K562 (cell line): ENCODE measurements at regions not wholly inside any gene's neighbourhood (a gene's known extent, or its start where the extent isn't known, plus 50 kb on each side); places are given as distances from the start of the nearest gene placed in this dataset.

Experiments used
- ATAC-seq: fragments of 200-7000 bp; cut with Tn5 transposase; 3 replicates; pipeline ENCODE4 v1.9.1; 2020; ENCODE audit warnings: moderate library complexity
- BruUV-seq: library from RNA; stranded (reverse); fragments of 400-500 nt; replicated peaks from 2 replicates; lab custom pipeline; 2021; lab: Mats Ljungman, UMichigan
- CTCF ChIA-PET: fragments of 300-600 bp; formaldehyde crosslinking; extraction: SDS; loops from one replicate; lab custom pipeline; 2021; ENCODE audit warnings: low intra/inter-chr PET ratio; lab: Yijun Ruan, JAX
- POLR2A ChIA-PET: fragments of 300-600, 350-650 bp; sonication (Branson Sonifier 250); formaldehyde crosslinking; extraction: SDS; loops from one replicate; lab custom pipeline; 2021; ENCODE audit warnings: antibody characterized with exemption, inconsistent platforms; lab: Yijun Ruan, JAX
- DNase-seq, 4 experiments: peaks; one replicate each; pipeline versions ENCODE4 v3.0.0 to v3.0.0-alpha.2; 2011 to 2018; ENCODE audit warnings: low spot score in 3 of 4, mixed read lengths in 3 of 4; ENCODE audit errors: extremely low read depth in 1 of 4
- FAIRE-seq: peaks from 2 replicates; lab custom pipeline; 2011; peaks lifted over from hg19 to GRCh38; lab: Jason Lieb, UNC
- H2AFZ ChIP-seq: 2 replicates; pipeline ENCODE4 v1.6.0; 2011; ENCODE audit warnings: low read depth, low read length, control low read depth, inconsistent platforms
- H3K27ac ChIP-seq: fragments of 200-600 bp; 3 replicates; pipeline ENCODE4 v1.8.0; 2011; ENCODE audit warnings: low read depth, mild to moderate bottlenecking, control low read depth, inconsistent platforms, low read length, moderate library complexity, mixed read lengths; ENCODE audit errors: extremely low read depth
- H3K27me3 ChIP-seq, 2 experiments: fragments of 300-600 bp in 1 of 2; 2 replicates in 1 of 2; 3 replicates in 1 of 2; pipeline versions ENCODE4 v1.6.0 to v1.8.0; 2011; ENCODE audit warnings: inconsistent platforms in 2 of 2, low read length in 2 of 2, mild to moderate bottlenecking in 1 of 2, mixed read lengths in 1 of 2, moderate library complexity in 1 of 2; ENCODE audit not compliant: control insufficient read depth in 2 of 2, insufficient read depth in 2 of 2
- H3K36me3 ChIP-seq: fragments of 300-600 bp; 3 replicates; pipeline ENCODE4 v1.8.0; 2011; ENCODE audit warnings: mild to moderate bottlenecking, low read length, inconsistent platforms; ENCODE audit not compliant: control insufficient read depth, insufficient read depth
- H3K4me1 ChIP-seq, 2 experiments: fragments of 200-600 bp in 1 of 2; replicated peaks in 1 of 2; 2 replicates in 1 of 2; 3 replicates in 1 of 2; pipeline versions ENCODE4 v1.5.1 to v1.8.0; 2011; ENCODE audit warnings: inconsistent platforms in 2 of 2, low read length in 2 of 2, mild to moderate bottlenecking in 1 of 2, mixed read lengths in 1 of 2, moderate library complexity in 1 of 2; ENCODE audit not compliant: control insufficient read depth in 2 of 2, insufficient read depth in 2 of 2
- H3K4me2 ChIP-seq: 2 replicates; pipeline ENCODE4 v1.6.1; 2011; ENCODE audit warnings: low read length, control low read depth, inconsistent platforms, mixed read lengths; ENCODE audit not compliant: insufficient read depth
- H3K4me3 ChIP-seq: fragments of 200-600 bp; sonication (generic), shearing (Covaris generic); 2 replicates; pipeline ENCODE4 v1.5.1; 2016; ENCODE audit warnings: control low read depth, inconsistent platforms
- H3K79me2 ChIP-seq: fragments of 200-600 bp; 3 replicates; pipeline ENCODE4 v1.8.0; 2011; ENCODE audit warnings: low read length, inconsistent platforms; ENCODE audit not compliant: control insufficient read depth, insufficient read depth
- H3K9ac ChIP-seq, 2 experiments: 2 replicates each; pipeline versions ENCODE4 v1.6.0 to v1.6.1; 2011; ENCODE audit warnings: low read depth in 2 of 2, low read length in 2 of 2, control low read depth in 1 of 2, inconsistent platforms in 1 of 2, mild to moderate bottlenecking in 1 of 2, mixed read lengths in 1 of 2; ENCODE audit not compliant: insufficient read depth in 1 of 2
- H3K9me1 ChIP-seq: one replicate; pipeline ENCODE4 v1.6.0; 2011; ENCODE audit warnings: inconsistent platforms, mild to moderate bottlenecking, low read length, moderate library complexity; ENCODE audit not compliant: control insufficient read depth, insufficient read depth
- H3K9me3 ChIP-seq: replicated peaks from 2 replicates; pipeline ENCODE4 v1.5.1; 2011; ENCODE audit warnings: low read depth, low read length, inconsistent platforms; ENCODE audit not compliant: control insufficient read depth, insufficient read depth
- H4K20me1 ChIP-seq: replicated peaks from 2 replicates; pipeline ENCODE4 v1.6.1; 2011; ENCODE audit warnings: low read length, inconsistent platforms, mixed read lengths; ENCODE audit not compliant: control insufficient read depth, insufficient read depth
- ARID2 ChIP-seq: fragments of 450-650 bp; IDR thresholded peaks from 2 replicates; pipeline ENCODE4 v1.6.1; 2017; ENCODE audit warnings: antibody characterized with exemption, mild to moderate bottlenecking
- BCLAF1 ChIP-seq, 2 experiments: fragments of 450-650 bp in 1 of 2; IDR thresholded peaks; 2 replicates each; pipeline ENCODE4 v1.6.1; 2011 to 2017; ENCODE audit warnings: low read depth in 2 of 2, antibody characterized with exemption in 1 of 2, borderline replicate concordance in 1 of 2, low read length in 1 of 2, mild to moderate bottlenecking in 1 of 2, mixed read lengths in 1 of 2; ENCODE audit not compliant: control insufficient read depth in 1 of 2
- CEBPG ChIP-seq, 3 experiments: fragments of 200-800 bp in 1 of 3; sonication (Bioruptor generic) in 1 of 3; sonication (generic) in 1 of 3; formaldehyde crosslinking in 1 of 3; IDR thresholded peaks in 2 of 3; conservative IDR thresholded peaks in 1 of 3; 2 replicates each; pipeline versions ENCODE4 v1.6.1 to v1.8.0; 2016 to 2022; ENCODE audit warnings: missing compliant biosample characterization in 2 of 3, missing genetic modification characterization in 2 of 3, mild to moderate bottlenecking in 1 of 3, missing genetic modification reagents in 1 of 3
- FOXO4 ChIP-seq: fragments of 450-650 bp; formaldehyde crosslinking; IDR thresholded peaks from 2 replicates; pipeline ENCODE4 v1.4.0; 2020; ENCODE audit warnings: mild to moderate bottlenecking, moderate library complexity
- NBN ChIP-seq: fragments of 450-650 bp; IDR thresholded peaks from 2 replicates; pipeline ENCODE4 v1.6.1; 2016; ENCODE audit warnings: low read depth, mild to moderate bottlenecking
- NFYB ChIP-seq: IDR thresholded peaks from 2 replicates; pipeline ENCODE4 v1.6.1; 2011; ENCODE audit warnings: mild to moderate bottlenecking, moderate library complexity; ENCODE audit not compliant: insufficient read length; ENCODE audit errors: extremely low read depth
- PHTF2 ChIP-seq: fragments of 250-450 bp; sonication (Bioruptor Pico); IDR thresholded peaks from 2 replicates; pipeline ENCODE4 v1.5.0; 2021; ENCODE audit warnings: mild to moderate bottlenecking
- PYGO2 ChIP-seq: fragments of 450-650 bp; IDR thresholded peaks from 2 replicates; pipeline ENCODE4 v1.6.1; 2016; ENCODE audit warnings: mild to moderate bottlenecking, missing genetic modification characterization, moderate library complexity, missing compliant biosample characterization
- ZBTB26 ChIP-seq: fragments of 450-650 bp; formaldehyde crosslinking; IDR thresholded peaks from 2 replicates; pipeline ENCODE4 v1.4.0; 2022; ENCODE audit warnings: missing genetic modification characterization
- ZFPM2 ChIP-seq: fragments of 250-450 bp; sonication (Bioruptor Pico); IDR thresholded peaks from 2 replicates; pipeline ENCODE4 v1.5.1; 2022; ENCODE audit warnings: mild to moderate bottlenecking
- ZNF140 ChIP-seq: fragments of 250-450 bp; sonication (Bioruptor Pico); IDR thresholded peaks from 2 replicates; pipeline ENCODE4 v1.8.0; 2021; ENCODE audit warnings: moderate library complexity, mild to moderate bottlenecking, inconsistent platforms
- ZNF561 ChIP-seq: fragments of 450-650 bp; formaldehyde crosslinking; conservative IDR thresholded peaks from 2 replicates; pipeline ENCODE4 v1.4.0; 2020; ENCODE audit warnings: mild to moderate bottlenecking, moderate library complexity
- WGBS: fragments of 100-300 bp; shearing (Covaris generic); methylation state at CpG from one replicate; pipeline ENCODE4 v1.1.6; 2016; ENCODE audit warnings: low coverage, mixed read lengths; ENCODE audit not compliant: insufficient coverage; ENCODE audit errors: missing lambda C conversion rate; 5-methylcytosine and 5-hydroxymethylcytosine counted together
- in situ Hi-C: fragments of 300-500 bp; cut with MboI; formaldehyde crosslinking; loops from 4 replicates; pipeline ENCODE4 v1.15.0; 2018; ENCODE audit warnings: inconsistent platforms, mixed read lengths
- intact Hi-C: fragments of 100-400 bp; cut with micrococcal nuclease; formaldehyde crosslinking; loops from 2 replicates; pipeline ENCODE4 v1.14.2; 2022

- 34% methylated on average over 2 of the region's 2 CpGs for WGBS
- no peaks in the 10 kb centered on the region for H3K27me3 ChIP-seq
- no peaks in the 10 kb centered on the region for H3K9me1 ChIP-seq
- no peak overlapping the region for H3K4me3 ChIP-seq
- no peak for DNase-seq
- no peak overlapping the region for H2AFZ ChIP-seq
- in situ Hi-C loops, result no loop called here
- TF ChIP-seq ZNF140 (CRISPR knock-in tag) (no peak), ZFPM2 (CRISPR knock-in tag) (no peak), ZBTB26 (CRISPR knock-in tag) (no peak), ARID2 (no peak), NFYB (no peak), ZNF561 (no peak), PHTF2 (CRISPR knock-in tag) (no peak), CEBPG (CRISPR knock-in tag; IDR thresholded peaks at IDR 0.05) (no peak), CEBPG (tag; conservative IDR thresholded peaks at IDR 0.05 in 1 of 2, IDR thresholded peaks at IDR 0.05 in 1 of 2) (no peak), BCLAF1 (IDR thresholded peaks at IDR 0.05; ENCODE audit: borderline replicate concordance in 1 of 2, control insufficient read depth in 1 of 2, low read depth in 2 of 2, low read length in 1 of 2) (no peak), NBN (no peak), PYGO2 (no peak), FOXO4 (CRISPR knock-in tag) (no peak)
- TF ChIP-seq, all 486 proteins: peak for 0
- Histone ChIP-seq H3K4me1 (peaks cover 0 to 4% of the 10 kb centered on the region in 2 experiments; a peak in 1 of 5 replicates), H3K27ac (no peak overlapping the region), H4K20me1 (no peaks in the 10 kb centered on the region), H3K9ac (no peak overlapping the region), H3K79me2 (no peaks in the 10 kb centered on the region), H3K9me3 (no peaks in the 10 kb centered on the region), H3K4me2 (no peak overlapping the region), H3K36me3 (no peaks in the 10 kb centered on the region)
- CTCF ChIA-PET, result no interaction called here
- intact Hi-C loops, result no loop called here
- POLR2A ChIA-PET, result no interaction called here
- BruUV-seq, result no TSS peak
- ATAC-seq (no peak), FAIRE-seq (no peak)
These were observed 54.8 kb upstream of the ZFP64 start for GRCh38 chr20:52246366-52246765.
